HG03064 (cell line): ENCODE measurements at regions not wholly inside any gene's neighbourhood (a gene's known extent, or its start where the extent isn't known, plus 50 kb on each side); places are given as distances from the start of the nearest gene placed in this dataset.

Experiments
- ATAC-seq: cut with Tn5 transposase; IDR thresholded peaks from one replicate; pipeline ENCODE4 v1.9.1; 2021; ENCODE audit warnings: low read depth; ENCODE audit not compliant: unreplicated experiment

- ATAC-seq: no peak
Observed at GRCh38 chr3:104819333-104819732, 547.4 kb upstream of the ALCAM start.

DNA sequence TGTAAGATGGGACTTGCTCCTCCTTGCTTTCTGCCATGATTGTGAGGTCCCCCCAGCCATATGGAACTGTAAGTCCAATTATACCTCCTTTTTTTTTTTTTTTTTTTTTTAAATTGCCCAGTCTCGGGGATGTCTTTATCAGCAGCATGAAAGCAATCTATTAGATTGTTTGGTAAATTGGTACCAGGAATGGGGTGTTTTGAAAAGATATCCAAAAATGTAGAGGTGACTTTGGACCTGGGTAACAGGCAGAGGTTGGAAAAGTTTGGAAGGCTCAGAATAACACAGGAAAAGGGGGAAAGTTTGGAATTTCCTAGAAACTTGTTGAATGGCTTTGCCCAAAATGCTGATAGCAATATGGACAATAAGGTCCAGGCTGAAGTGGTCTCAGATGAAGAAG lies 545.8 kb upstream of the ALCAM start:
- no peak for ATAC-seq

- ATAC-seq: no peak
Observed at GRCh38 chr3:104825116-104825515, 541.6 kb upstream of the ALCAM start.

DNA sequence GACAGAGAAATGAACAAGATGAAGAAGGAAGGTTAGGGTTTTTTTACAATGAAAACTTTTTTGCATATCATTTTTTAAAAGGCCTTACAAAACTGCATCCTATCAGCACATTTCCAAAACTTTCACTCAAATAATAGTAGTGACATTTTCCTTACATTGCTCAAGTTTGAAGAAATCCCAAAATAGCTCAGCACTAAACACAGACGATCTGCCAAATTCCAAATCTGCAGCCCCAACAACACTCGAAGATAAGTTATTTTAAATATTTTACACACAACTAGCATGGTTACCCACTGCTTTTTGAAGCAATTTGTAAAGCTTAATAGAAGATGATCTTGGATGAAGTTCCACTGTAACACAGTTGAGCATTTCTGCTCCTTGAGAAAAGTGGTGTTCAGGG lies 535.6 kb upstream of the ALCAM start:
- no peak for ATAC-seq

GRCh38 chr3:104832530-104832929 lies 534.2 kb upstream of the ALCAM start:
- no peak for ATAC-seq

DNA sequence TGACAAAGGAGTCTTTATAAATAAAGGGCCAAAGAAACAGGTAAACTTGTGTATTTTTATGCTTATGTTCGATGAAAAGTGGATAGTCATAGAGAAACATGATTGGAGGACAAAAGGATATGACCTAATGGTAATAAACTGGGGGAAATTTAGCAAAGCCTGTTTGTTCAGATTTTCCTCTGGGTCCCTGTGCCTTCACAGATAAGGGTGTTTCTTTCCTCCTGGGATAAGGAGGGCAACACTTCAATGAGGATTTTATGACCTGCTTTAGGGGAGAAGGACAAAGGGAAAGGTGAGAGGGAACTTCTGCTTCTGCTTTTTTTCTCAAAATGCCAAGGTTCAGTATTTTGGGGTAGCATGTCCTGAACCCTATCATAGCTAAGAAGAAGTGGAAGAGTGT lies 531.3 kb upstream of the ALCAM start:
- ATAC-seq: no peak

GRCh38 chr3:104846270-104846669 lies 520.4 kb upstream of the ALCAM start:
- no peak for ATAC-seq

GRCh38 chr3:104849070-104849469 lies 517.6 kb upstream of the ALCAM start:
- ATAC-seq: no peak

DNA sequence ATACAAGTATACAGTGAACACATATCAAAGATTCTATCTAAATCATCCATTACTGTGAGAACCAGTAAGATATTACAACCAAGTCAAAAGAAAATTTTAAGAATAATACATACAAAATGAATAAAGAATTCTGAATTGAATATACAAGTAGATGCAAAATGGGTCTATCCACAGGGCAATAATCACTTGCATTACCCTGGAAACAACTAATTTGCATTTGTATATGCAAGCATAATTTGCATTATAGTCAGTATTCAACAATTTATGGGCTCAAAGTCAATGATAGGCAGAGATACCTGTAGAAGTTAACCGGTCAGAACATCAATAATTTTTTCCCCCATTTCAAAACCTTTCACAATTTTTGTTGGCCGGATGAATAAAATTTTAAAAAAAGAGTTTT lies 512.2 kb upstream of the ALCAM start:
- no peak for ATAC-seq

DNA sequence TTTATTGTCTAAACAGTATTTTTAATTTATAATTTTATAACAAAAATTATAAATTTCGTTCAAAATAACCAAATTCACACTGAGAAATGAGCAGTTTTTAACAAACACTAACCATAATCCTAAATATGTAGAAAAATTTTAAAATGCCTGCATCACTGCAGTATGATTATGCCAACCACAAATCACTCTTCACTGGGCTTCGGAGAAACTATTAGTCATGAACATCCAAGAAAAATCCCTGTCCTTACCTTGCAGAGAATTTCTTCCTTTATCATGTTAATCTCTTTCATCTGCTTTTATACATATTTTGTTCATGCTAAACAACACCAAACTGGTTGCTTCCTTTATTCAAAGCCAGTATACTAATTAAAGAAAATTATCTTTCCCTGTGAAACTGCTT lies 511.0 kb upstream of the ALCAM start:
- no peak for ATAC-seq

DNA sequence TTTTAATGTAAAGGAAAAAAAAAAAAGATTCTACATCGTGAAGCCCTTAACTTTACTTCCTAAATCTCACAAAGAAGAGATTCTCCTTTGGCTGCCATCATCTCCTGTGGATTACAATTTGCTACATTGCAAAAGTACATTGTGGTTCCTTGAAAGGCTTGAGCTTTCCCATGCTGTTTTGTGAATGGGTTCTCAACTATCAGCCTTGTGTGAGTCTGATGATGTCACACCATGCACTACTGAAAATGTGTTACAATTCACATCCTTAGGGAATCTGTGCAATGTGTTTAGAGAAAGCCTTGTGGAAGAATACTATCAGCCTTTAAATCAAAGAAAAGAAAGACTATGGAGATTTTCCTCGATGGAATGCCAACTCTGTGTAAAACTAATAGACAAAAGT lies 510.0 kb upstream of the ALCAM start:
- ATAC-seq: no peak

- no peak for ATAC-seq
Observed at GRCh38 chr3:104868291-104868690, 498.4 kb upstream of the ALCAM start.

- ATAC-seq: no peak
Observed at GRCh38 chr3:104870276-104870675, 496.4 kb upstream of the ALCAM start.

DNA sequence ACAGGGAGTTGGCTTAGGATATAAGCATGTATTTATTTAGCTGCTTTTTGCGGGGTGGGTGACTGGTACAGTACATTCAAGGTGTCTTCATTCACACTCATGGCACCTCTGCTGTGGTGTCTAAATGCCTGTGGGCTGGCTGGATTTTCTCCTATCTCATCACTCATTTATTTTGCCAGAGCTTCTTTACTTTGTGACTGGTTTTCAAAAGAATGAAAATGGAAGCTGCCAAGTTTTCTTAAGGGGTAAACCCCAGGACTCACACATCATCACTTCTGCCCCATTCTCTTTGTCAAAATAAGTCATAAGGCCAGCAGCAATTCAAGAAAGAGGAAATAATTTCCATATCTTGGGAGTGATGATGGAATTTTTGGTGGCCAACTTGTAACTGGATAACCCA lies 493.4 kb upstream of the ALCAM start:
- no peak for ATAC-seq

- ATAC-seq: no peak
Observed at GRCh38 chr3:104878395-104878794, 488.3 kb upstream of the ALCAM start.

- no peak for ATAC-seq
Observed at GRCh38 chr3:104879919-104880318, 486.8 kb upstream of the ALCAM start.

- ATAC-seq: no peak
Observed at GRCh38 chr3:104885214-104885814, 481.4 kb upstream of the ALCAM start.

DNA sequence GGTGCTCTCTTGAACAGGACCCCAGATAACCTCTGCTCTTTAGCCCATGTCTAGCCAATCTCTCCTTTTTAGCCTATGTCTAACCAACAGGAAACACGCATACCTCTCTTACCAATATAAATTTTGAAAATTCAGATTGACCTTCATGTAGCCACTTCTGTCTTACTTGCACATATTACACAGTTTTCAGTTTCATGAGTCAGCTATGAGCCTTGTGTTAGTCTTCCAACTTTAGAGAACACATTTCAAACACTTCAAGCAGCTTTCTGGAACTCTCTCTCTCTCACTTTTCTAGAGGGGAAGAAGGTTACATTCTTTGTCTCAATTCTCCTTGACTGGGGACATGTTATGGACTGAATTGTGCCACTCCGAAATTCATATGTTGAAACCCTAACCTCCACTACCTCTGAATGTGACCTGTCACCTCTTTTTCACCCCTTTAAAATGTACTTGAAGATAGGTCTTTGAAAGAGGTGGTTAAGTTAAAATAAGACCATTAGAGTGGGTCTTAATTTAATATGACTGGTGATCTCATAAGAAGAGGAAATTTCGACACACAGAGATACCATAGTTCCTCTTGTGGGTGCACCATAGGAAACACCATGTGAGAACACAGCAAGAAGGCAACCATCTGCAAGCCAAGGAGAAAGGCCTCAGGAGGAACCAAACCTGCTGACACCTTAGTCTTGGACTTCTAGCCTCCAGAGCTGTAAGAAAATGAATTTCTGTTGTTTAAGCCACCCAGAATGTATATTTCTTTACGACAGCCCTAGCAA lies 480.3 kb upstream of the ALCAM start:
- no peak for ATAC-seq

DNA sequence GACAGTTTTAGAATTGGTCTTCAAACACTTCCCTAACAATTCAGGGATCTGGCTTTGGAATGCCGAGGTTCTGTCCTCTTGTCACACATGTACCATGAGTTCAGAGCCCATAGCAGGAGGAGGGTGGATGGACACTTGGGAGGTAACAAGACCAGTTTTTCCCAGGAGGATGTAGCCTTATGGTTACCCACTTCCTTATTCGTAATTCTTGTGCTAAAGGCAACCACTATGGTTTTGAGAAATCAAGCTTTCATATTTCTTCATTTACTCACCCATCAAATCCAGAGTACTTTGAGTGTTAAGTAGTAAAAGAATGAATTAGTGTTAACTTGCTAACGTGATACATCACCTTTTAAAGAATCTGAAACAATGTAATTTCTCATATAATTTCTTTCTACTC lies 479.6 kb upstream of the ALCAM start:
- no peak for ATAC-seq

DNA sequence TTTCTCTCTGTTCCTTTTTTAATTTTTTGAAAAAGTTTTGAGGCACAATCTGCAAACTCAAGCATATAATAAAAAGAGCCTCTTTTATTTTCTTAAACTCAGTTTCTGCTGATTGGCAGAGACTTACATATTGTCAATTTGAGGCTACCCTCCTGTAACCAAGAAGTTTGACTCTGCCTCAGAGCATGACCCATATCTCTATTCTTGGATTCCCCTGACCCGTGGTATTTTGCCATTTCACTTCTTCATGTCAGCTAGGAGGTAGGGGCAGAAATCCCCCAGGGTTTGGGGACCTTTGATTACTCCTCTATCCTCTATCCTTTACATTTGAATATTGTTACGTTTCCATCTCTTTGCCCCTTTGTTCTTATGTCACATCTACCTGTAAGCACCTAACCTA lies 479.1 kb upstream of the ALCAM start:
- no peak for ATAC-seq

DNA sequence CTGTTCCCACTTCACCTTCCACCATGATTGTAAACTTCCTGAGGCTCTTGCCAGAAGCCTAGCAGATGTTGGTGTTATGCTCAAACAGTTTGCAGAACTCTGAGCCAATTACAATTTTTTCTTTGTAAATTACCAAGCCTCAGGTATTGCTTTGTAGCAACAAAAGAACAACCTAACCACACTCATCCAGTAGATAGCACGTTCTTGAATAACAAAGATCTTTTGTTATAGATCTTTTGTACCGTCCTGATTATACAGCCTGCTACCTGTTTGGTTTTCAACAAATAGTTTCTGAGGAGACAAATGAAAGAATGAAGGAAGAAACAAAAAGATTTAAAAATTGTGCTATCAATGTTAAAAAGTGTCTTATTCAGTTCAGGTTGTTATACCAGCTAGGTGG lies 474.7 kb upstream of the ALCAM start:
- ATAC-seq: no peak

- no peak for ATAC-seq
Observed at GRCh38 chr3:104896624-104897023, 470.1 kb upstream of the ALCAM start.

DNA sequence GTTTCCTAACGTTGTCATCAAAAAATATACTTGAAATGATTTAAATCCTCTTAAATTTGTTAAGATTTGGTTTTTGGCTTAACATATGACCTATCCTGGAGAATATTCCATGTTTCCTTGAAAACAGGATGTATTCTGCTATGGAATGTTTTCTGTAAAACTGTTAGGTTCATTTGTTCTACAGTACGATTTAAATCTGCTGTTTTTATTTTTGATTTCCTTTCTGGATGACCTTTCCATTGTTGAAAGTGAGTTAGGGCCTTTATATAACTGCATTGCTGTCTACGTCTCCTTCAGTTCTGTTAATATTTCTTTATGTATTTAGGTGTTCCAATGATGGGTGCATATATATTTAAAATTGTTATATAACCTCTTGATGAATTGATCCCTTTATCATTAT lies 465.3 kb upstream of the ALCAM start:
- no peak for ATAC-seq
